Skin of body (tissue), 1 donor: ENCODE measurements at regions not wholly inside any gene's neighbourhood (a gene's known extent, or its start where the extent isn't known, plus 50 kb on each side); places are given as distances from the start of the nearest gene placed in this dataset.
"Not testable (repeated sequence)": the region's sequence is repeated elsewhere in the genome, so short reads cannot be mapped to it uniquely, and the experiment has no call there.

Source experiments
- DNase-seq: peaks from one replicate; lab custom pipeline; 2025; lab: John Stamatoyannopoulos, UW

DNA sequence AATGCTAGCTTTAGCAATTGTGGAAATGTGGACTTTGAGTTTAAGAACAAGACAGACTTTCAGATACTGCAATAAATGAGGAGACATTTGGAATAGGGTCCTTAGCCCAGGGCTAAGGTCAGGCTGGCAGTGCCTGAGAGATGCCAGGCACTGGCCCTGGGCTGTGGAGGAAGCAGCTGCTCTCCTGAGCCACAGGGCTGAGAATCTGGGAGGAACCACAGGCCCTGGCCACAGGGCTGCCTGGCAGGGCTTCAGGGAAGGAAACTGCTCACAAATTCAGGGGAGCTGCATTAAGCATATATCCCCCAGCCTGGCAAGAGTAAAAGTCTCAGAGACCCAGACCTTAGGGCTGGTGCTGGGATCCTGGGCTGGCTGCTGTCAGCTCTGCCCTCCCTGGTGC is 305.1 kb downstream of the RPIA start:
- DNase-seq, result not testable (repeated sequence)

- DNase-seq, result no peak
These were observed 307.9 kb downstream of the RPIA start for GRCh38 chr2:88999365-88999764.

GRCh38 chr2:89000235-89000634 is 308.8 kb downstream of the RPIA start:
- no peak for DNase-seq

GRCh38 chr2:89004238-89004637 is 312.8 kb downstream of the RPIA start:
- DNase-seq, result not testable (repeated sequence)

- not testable (repeated sequence) for DNase-seq
These were observed 329.1 kb downstream of the RPIA start for GRCh38 chr2:89020566-89020965.

- peak; percentile 20 for DNase-seq
These were observed 334.8 kb downstream of the RPIA start for GRCh38 chr2:89026296-89026695.

- not testable (repeated sequence) for DNase-seq
These were observed 335.6 kb downstream of the RPIA start for GRCh38 chr2:89027115-89027514.

- DNase-seq, result not testable (repeated sequence)
These were observed 336.1 kb downstream of the RPIA start for GRCh38 chr2:89027536-89027935.

GRCh38 chr2:89029257-89029656 is 337.8 kb downstream of the RPIA start:
- not testable (repeated sequence) for DNase-seq

DNA sequence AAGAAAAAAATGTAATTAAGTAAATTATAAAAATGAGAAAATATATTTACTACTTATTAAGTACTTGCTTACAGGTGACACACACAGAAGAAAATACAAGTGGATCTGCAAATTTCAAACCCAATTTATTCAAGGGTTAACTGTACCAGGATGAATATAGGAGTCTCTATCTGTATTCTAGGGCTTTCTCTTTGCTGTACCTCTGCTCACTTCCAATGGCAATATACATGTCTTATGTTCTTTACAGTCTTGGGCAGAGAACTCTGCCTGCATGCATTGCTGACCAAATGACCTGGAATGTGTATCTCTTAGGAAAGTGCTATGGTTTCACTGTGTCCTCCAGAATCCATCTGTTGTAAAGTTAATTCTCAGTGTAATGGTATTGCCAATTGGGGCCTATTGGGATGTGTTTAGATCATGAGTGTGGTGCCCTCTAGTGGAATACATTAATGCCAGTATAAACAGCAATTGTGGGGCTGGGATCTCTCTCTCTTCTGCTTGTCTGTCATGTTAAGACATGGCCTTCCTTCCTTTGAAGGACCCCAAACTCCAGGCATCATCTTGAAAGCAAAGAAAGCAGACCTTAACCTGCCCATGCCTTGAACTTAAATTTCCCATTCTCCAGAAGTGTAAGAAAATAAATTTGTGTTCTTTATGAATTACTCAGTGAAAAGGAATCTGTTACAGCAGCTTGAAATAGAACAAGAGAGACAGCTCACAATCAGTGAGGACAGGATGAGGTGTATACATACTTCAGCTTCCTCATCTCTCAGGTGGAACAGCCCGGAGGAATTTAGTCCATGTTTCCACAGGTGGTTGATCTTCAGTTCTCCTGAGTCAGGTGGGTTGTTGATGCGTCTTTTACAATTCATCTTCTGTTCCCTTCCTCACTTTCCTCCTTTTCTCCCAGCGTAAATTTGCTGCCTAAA is 356.9 kb downstream of the RPIA start:
- peak; percentile 12 for DNase-seq

GRCh38 chr2:89058616-89059015 is 367.1 kb downstream of the RPIA start:
- not testable (repeated sequence) for DNase-seq

DNA sequence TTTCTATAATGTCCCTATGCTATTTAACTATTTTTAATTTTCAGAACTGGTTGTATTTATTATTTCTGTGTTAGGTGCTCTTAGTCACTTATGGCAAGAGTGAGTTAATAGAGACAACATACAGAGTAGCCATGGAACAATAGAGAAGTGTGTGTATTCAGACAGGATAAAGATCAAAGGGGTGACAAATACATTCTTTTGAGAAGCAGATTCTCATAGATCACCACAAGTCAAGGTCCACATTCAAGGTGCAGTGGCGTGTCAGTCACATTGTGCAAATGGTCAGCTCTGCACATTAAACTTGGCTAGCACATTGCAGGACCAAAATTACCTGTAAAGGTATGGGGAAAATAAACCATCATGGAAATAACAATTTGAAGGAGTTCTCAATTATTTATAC is 369.7 kb downstream of the RPIA start:
- not testable (repeated sequence) for DNase-seq

DNA sequence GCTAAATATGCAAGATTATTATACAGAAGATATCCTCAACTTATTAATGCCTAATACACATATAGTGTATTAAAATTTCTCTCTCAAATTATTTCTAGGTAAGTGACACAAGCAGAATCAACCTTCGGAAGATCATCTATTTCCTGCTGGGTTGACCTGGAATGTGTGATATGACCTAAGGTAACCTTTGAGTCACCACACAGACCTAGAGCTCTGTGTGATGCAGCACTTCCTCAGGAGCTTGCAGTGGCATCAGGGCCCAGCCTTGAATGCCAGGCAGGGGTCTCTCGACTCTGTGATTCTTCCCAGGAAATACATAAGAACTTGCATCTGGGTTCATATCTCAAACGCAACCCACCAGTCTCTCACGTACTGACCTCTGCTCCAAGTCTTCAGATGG is 385.3 kb downstream of the RPIA start:
- DNase-seq, result not testable (repeated sequence)

- not testable (repeated sequence) for DNase-seq
These were observed 401.4 kb downstream of the RPIA start for GRCh38 chr2:89092911-89093310.

GRCh38 chr2:89095060-89095459 is 403.6 kb downstream of the RPIA start:
- DNase-seq, result not testable (repeated sequence)

DNA sequence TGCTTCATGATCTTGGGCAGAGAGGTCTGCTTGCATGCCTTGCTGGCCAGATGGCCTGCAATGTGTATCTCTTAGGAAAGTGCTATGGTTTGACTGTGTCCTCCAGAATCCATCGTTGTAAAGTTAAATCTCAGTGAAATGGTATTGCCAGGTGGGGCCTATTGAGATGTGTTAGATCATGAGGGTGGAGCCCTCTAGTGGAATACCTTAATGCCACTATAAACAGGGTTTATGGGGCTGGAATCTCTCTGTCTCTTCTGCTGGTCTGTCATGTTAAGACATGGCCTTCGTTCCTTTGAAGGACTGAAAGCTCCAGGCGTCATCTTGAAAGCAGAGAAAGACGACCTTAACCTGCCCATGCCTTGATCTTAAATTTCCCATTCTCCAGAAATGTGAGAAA is 411.1 kb downstream of the RPIA start:
- not testable (repeated sequence) for DNase-seq

GRCh38 chr2:89106369-89107019 is 415.0 kb downstream of the RPIA start:
- DNase-seq, result not testable (repeated sequence)

GRCh38 chr2:89112434-89112833 is 421.0 kb downstream of the RPIA start:
- peak; percentile 1 for DNase-seq

DNA sequence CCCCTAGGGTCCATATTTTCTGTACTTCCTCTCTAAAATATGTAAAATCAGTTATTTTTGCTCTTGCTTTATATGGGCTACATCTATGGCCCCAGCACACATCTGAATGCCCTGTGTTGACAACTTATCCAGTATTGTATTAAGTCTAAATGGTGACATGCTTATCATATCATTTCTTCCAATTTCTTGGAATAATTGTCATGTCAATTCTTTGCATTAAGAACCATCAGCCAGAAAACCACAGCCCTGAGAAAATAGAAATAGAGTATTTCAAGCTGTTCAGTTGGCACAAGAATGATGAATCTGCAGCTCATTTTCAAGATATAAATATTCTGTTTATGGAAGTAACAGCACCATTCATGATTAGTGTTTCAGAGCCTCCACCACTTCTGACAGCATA is 421.8 kb downstream of the RPIA start:
- peak; percentile 54 for DNase-seq

- not testable (repeated sequence) for DNase-seq
These were observed 438.0 kb downstream of the RPIA start for GRCh38 chr2:89129440-89129839.

DNA sequence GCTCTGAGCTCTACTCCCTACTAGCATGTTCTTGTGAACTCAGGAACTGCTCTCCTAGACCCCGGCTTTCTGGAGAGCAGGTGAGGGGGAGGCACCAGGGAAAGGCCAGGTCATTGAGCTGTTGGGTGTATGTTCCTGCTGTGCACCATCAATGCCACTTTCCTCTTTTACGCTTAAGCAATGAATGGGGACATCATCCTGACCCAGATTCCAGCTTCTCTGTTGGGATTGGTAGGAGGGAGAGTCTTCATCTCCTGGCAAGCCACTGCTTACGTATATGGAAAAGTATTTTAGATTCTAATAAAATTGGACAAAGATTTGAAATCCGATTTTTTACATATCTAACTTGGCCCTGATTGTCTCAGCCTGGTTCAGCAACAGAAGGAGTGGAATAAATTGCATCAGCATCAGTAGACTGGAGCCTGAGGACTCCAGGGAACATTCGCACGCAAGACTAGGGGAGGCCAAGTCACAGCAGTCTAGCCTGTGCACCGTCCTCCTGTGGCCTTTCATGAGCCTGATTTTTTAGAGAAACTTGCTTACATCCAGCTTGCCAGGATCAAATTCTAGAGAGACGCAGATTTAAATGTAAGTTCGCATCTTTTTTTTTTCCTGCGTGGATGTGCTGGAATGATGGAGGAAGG is 439.3 kb downstream of the RPIA start:
- DNase-seq, result peak; percentile 15

- DNase-seq, result not testable (repeated sequence)
These were observed 451.5 kb downstream of the RPIA start for GRCh38 chr2:89142959-89143358.
